ENCODE measurements at regions not wholly inside any gene's neighbourhood (a gene's known extent, or its start where the extent isn't known, plus 50 kb on each side); places are given as distances from the start of the nearest gene placed in this dataset.

GRCh38 chr3:15905041-15905440 lies 107.3 kb upstream of the ANKRD28 start:
- TF ChIP-seq, protein P1, sequence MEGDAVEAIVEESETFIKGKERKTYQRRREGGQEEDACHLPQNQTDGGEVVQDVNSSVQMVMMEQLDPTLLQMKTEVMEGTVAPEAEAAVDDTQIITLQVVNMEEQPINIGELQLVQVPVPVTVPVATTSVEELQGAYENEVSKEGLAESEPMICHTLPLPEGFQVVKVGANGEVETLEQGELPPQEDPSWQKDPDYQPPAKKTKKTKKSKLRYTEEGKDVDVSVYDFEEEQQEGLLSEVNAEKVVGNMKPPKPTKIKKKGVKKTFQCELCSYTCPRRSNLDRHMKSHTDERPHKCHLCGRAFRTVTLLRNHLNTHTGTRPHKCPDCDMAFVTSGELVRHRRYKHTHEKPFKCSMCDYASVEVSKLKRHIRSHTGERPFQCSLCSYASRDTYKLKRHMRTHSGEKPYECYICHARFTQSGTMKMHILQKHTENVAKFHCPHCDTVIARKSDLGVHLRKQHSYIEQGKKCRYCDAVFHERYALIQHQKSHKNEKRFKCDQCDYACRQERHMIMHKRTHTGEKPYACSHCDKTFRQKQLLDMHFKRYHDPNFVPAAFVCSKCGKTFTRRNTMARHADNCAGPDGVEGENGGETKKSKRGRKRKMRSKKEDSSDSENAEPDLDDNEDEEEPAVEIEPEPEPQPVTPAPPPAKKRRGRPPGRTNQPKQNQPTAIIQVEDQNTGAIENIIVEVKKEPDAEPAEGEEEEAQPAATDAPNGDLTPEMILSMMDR (IDR thresholded peaks at IDR 0.05), result no peak
- TF ChIP-seq POLR2A (IDR thresholded peaks at IDR 0.05) (no peak), EP300 (IDR thresholded peaks at IDR 0.05; ENCODE audit: low read depth) (no peak), POLR2AphosphoS5 (IDR thresholded peaks at IDR 0.05) (no peak)

All from transverse colon (tissue), 4 donors.